ENCODE measurements at regions not wholly inside any gene's neighbourhood (a gene's known extent, or its start where the extent isn't known, plus 50 kb on each side); places are given as distances from the start of the nearest gene placed in this dataset.

DNA sequence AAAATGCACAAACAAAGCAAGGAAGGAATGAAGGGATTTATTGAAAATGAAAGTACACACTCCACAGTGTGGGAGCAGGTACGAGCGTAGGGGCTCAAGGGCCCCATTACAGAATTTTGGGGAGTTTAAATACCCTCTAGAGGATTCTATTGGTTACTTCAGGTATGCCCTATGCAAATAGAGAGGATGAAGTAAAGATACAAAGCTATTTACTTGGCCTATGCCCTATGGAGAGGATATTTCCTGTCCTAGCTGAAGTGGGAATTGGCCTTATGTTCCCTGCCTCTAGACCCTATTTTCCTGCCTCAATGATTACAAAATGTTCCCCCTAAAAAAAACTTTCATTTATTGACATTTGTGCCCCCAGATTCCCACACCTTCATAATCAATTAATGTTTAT lies 59.7 kb upstream of the ASIP start:
- TF ChIP-seq CTCF (IDR thresholded peaks at IDR 0.05), result no peak
- POLR2A ChIA-PET, result no interaction called here
- Mint-ChIP-seq H3K9me3 (no peaks in the 10 kb centered on the region), H3K4me1 (no peaks in the 10 kb centered on the region), H3K27me3 (peaks cover 7% of the 10 kb centered on the region), H3K27ac (no peak overlapping the region), H3K4me3 (no peak overlapping the region), H3K36me3 (ENCODE audit: low read depth) (no peaks in the 10 kb centered on the region)
- ATAC-seq (ENCODE audit: low read depth), result no peak
- intact Hi-C loops (cut with micrococcal nuclease), result no loop called here
- CTCF ChIA-PET, result no interaction called here
- DNase-seq, result no peak

GRCh38 chr20:34185766-34186620 lies 55.2 kb upstream of the ASIP start:
- intact Hi-C loops (cut with micrococcal nuclease), result no loop called here
- Mint-ChIP-seq H3K9me3 (no peaks in the 10 kb centered on the region), H3K36me3 (ENCODE audit: low read depth) (no peaks in the 10 kb centered on the region), H3K4me3 (no peak overlapping the region), H3K27ac (no peak overlapping the region), H3K27me3 (peaks cover 22% of the 10 kb centered on the region), H3K4me1 (no peaks in the 10 kb centered on the region)
- TF ChIP-seq CTCF (IDR thresholded peaks at IDR 0.05), result no peak
- CTCF ChIA-PET, result no interaction called here
- ATAC-seq (ENCODE audit: low read depth) (no peak), DNase-seq (no peak)
- POLR2A ChIA-PET, result no interaction called here

DNA sequence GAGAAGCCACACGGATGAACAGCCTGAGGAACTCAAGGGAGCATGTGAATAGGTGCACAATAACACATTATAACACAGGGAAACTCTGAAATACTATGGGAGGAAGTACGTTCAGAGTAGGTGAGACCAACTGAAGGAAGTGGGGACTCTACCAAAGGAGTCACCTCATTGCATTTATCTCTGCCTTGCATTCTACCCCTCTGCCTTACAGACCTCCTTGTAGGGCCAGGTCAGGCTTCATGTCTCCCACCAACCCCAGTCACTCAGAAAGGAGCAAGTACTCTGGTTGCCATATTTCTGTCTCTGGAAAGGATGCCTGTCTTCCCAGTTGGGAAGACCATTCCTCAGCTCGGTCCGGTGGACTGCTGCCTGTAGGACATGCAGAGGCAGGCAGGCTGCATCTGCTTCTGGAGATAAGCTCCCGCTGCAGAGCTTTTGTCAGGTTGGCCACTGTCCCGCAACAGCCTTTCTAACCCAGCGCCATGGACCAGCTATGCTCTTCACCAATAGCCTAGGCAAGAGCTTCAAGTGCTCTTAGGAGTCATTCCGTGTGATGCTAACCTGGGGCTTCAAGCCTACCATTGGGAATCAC lies 51.6 kb upstream of the ASIP start:
- no peaks in the 10 kb centered on the region for H3K4me1 Mint-ChIP-seq
- ATAC-seq (ENCODE audit: low read depth) (no peak), DNase-seq (no peak)
- intact Hi-C loops (cut with micrococcal nuclease), result no loop called here
- ChIA-PET POLR2A (no interaction called here), CTCF (no interaction called here)
- H3K9me3 Mint-ChIP-seq, result no peaks in the 10 kb centered on the region
- H3K27ac Mint-ChIP-seq, result no peak overlapping the region
- H3K27me3 Mint-ChIP-seq, result peaks cover 24% of the 10 kb centered on the region
- no peak overlapping the region for H3K4me3 Mint-ChIP-seq
- H3K36me3 Mint-ChIP-seq (ENCODE audit: low read depth), result no peaks in the 10 kb centered on the region
- no peak for TF ChIP-seq CTCF (IDR thresholded peaks at IDR 0.05)

- H3K9me3 Mint-ChIP-seq, result no peaks in the 10 kb centered on the region
- ChIA-PET CTCF (interaction anchor here (1.2 to 1.3 kb wide), 2 partner anchors 122 to 579 kb away, joined by 4 to 9 read pairs; no protein-coding TSS in a partner anchor), POLR2A (no interaction called here)
- H3K27me3 Mint-ChIP-seq, result peaks cover 21% of the 10 kb centered on the region
- no peak overlapping the region for H3K4me3 Mint-ChIP-seq
- intact Hi-C loops (cut with micrococcal nuclease), result no loop called here
- no peaks in the 10 kb centered on the region for H3K36me3 Mint-ChIP-seq (ENCODE audit: low read depth)
- ATAC-seq (ENCODE audit: low read depth), result no peak
- H3K27ac Mint-ChIP-seq, result no peak overlapping the region
- DNase-seq, result no peak
- TF ChIP-seq CTCF (IDR thresholded peaks at IDR 0.05), result no peak
- no peaks in the 10 kb centered on the region for H3K4me1 Mint-ChIP-seq
These were observed 51.0 kb upstream of the ASIP start for GRCh38 chr20:34190262-34190661.

DNA sequence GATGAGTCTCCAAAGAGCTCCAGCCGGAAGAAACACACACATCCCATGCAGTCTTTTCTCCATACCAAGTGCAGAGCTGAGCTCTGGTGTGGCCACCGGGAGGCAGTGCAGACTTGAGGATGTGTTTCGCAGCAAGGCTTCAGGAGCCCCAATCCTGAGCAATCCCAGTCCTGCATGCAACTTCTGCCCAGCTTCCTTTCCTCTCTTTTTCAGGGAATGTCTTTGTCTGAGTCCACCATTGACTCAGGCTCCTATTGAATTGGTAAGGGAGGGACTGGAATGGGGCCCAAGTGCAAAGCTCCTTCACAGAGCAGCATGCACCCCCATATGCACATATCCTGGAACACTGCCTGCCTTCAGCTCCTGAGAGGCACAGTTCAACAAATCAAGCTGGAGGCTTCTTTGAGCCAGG lies 50.5 kb upstream of the ASIP start:
- H3K27ac Mint-ChIP-seq, result no peak overlapping the region
- no peaks in the 10 kb centered on the region for H3K36me3 Mint-ChIP-seq (ENCODE audit: low read depth)
- CTCF ChIA-PET, result interaction anchor here (0.5 to 1.3 kb wide), 3 partner anchors 122 to 579 kb away, joined by 3 to 9 read pairs (median 4); no protein-coding TSS in a partner anchor
- no peak overlapping the region for H3K4me3 Mint-ChIP-seq
- intact Hi-C loops (cut with micrococcal nuclease), result no loop called here
- H3K27me3 Mint-ChIP-seq, result peaks cover 23% of the 10 kb centered on the region
- no peak for TF ChIP-seq CTCF (IDR thresholded peaks at IDR 0.05)
- no peaks in the 10 kb centered on the region for H3K4me1 Mint-ChIP-seq
- no peak for DNase-seq
- POLR2A ChIA-PET, result no interaction called here
- ATAC-seq (ENCODE audit: low read depth), result no peak
- no peaks in the 10 kb centered on the region for H3K9me3 Mint-ChIP-seq
